ENCODE measurements at regions not wholly inside any gene's neighbourhood (a gene's known extent, or its start where the extent isn't known, plus 50 kb on each side); places are given as distances from the start of the nearest gene placed in this dataset.

GRCh38 chr9:25917731-25918362, 239.6 kb upstream of the TUSC1 start:
- TF ChIP-seq SIN3A (IDR thresholded peaks at IDR 0.05; ENCODE audit: borderline replicate concordance, insufficient read depth, low read length) (no peak), TAF1 (IDR thresholded peaks at IDR 0.05; ENCODE audit: borderline replicate concordance, insufficient read depth, low read length) (no peak), POLR2AphosphoS5 (IDR thresholded peaks at IDR 0.05; ENCODE audit: low read depth, low read length) (no peak), FOXP2 (optimal IDR thresholded peaks at IDR 0.05; ENCODE audit: borderline replicate concordance, extremely low read depth, extremely low read length, insufficient read depth) (no peak)
- TF ChIP-seq, protein P1, sequence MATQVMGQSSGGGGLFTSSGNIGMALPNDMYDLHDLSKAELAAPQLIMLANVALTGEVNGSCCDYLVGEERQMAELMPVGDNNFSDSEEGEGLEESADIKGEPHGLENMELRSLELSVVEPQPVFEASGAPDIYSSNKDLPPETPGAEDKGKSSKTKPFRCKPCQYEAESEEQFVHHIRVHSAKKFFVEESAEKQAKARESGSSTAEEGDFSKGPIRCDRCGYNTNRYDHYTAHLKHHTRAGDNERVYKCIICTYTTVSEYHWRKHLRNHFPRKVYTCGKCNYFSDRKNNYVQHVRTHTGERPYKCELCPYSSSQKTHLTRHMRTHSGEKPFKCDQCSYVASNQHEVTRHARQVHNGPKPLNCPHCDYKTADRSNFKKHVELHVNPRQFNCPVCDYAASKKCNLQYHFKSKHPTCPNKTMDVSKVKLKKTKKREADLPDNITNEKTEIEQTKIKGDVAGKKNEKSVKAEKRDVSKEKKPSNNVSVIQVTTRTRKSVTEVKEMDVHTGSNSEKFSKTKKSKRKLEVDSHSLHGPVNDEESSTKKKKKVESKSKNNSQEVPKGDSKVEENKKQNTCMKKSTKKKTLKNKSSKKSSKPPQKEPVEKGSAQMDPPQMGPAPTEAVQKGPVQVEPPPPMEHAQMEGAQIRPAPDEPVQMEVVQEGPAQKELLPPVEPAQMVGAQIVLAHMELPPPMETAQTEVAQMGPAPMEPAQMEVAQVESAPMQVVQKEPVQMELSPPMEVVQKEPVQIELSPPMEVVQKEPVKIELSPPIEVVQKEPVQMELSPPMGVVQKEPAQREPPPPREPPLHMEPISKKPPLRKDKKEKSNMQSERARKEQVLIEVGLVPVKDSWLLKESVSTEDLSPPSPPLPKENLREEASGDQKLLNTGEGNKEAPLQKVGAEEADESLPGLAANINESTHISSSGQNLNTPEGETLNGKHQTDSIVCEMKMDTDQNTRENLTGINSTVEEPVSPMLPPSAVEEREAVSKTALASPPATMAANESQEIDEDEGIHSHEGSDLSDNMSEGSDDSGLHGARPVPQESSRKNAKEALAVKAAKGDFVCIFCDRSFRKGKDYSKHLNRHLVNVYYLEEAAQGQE (IDR thresholded peaks at IDR 0.05; ENCODE audit: insufficient read depth in 1 of 2, low read depth in 2 of 2, low read length in 2 of 2), result no peak

DNA sequence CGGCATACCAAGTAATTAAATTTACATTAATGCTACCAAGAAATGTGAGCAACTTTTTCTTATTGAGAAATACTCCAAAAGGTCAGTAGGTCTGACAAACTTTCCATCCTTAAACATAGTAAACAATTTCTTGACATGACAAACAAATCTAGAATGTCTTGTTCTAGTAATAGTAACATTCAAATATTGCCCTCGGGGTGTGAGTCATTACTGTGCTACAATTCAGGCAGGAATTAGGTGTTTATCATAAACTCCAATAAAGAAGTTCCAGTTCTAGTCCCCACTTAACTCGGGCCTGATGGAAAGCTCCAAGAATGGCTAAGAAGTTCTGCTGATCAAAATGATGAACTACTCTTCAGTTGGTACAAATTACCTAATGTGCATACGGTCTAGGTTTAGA, 235.6 kb upstream of the TUSC1 start:
- TF ChIP-seq, protein P1 (IDR thresholded peaks at IDR 0.05; ENCODE audit: insufficient read depth in 1 of 2, low read depth in 2 of 2, low read length in 2 of 2), result no peak
- TF ChIP-seq SIN3A (IDR thresholded peaks at IDR 0.05; ENCODE audit: borderline replicate concordance, insufficient read depth, low read length) (no peak), POLR2AphosphoS5 (IDR thresholded peaks at IDR 0.05; ENCODE audit: low read depth, low read length) (no peak), FOXP2 (optimal IDR thresholded peaks at IDR 0.05; ENCODE audit: borderline replicate concordance, extremely low read depth, extremely low read length, insufficient read depth) (no peak), TAF1 (IDR thresholded peaks at IDR 0.05; ENCODE audit: borderline replicate concordance, insufficient read depth, low read length) (no peak)

DNA sequence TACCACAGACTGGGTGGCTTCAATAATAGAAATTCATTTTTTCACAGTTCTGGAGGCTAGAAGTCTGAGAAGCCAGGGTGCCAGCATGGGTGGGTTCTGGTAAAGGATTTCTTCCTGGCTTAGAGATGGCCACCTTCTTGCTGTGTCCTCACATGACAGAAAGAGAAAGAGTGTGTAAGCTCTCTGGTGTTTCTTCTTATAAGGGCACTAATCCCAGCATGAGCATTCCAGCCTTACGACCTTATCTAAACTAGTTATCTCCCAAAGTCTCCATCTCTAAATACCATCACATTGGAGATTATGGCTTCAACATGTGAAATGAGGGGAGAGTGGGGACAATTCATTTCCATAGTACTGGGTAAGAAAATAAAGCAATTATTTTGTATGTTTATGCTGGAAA, 226.5 kb upstream of the TUSC1 start:
- TF ChIP-seq TAF1 (IDR thresholded peaks at IDR 0.05; ENCODE audit: borderline replicate concordance, insufficient read depth, low read length) (no peak), SIN3A (IDR thresholded peaks at IDR 0.05; ENCODE audit: borderline replicate concordance, insufficient read depth, low read length) (no peak), POLR2AphosphoS5 (IDR thresholded peaks at IDR 0.05; ENCODE audit: low read depth, low read length) (no peak), FOXP2 (optimal IDR thresholded peaks at IDR 0.05; ENCODE audit: borderline replicate concordance, extremely low read depth, extremely low read length, insufficient read depth) (no peak)
- TF ChIP-seq, protein P1 (IDR thresholded peaks at IDR 0.05; ENCODE audit: insufficient read depth in 1 of 2, low read depth in 2 of 2, low read length in 2 of 2), result no peak

- TF ChIP-seq, protein P1 (IDR thresholded peaks at IDR 0.05; ENCODE audit: insufficient read depth in 1 of 2, low read depth in 2 of 2, low read length in 2 of 2), result no peak
- TF ChIP-seq FOXP2 (optimal IDR thresholded peaks at IDR 0.05; ENCODE audit: borderline replicate concordance, extremely low read depth, extremely low read length, insufficient read depth) (no peak), POLR2AphosphoS5 (IDR thresholded peaks at IDR 0.05; ENCODE audit: low read depth, low read length) (no peak)
Measured at GRCh38 chr9:25891527-25891926, 213.3 kb upstream of the TUSC1 start.

DNA sequence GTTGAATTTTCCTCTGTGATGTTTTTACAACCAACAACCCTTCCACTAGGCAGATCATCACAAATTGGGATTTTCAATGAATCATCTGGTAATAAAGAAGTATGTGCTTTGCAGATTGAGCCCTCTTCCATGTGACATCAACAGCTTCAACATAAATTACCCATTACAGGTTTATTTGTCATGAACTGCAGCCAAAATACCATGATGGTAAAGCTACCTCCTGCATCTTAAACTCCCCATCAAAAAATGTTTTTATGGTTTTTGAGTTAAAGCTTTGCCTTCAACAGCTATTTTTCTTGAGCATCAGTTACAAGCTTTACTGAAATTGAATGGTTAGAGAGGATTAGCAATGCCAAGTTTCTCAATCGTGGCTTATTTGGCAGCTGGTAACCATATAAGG, 211.4 kb upstream of the TUSC1 start:
- TF ChIP-seq FOXP2 (optimal IDR thresholded peaks at IDR 0.05; ENCODE audit: borderline replicate concordance, extremely low read depth, extremely low read length, insufficient read depth) (no peak), POLR2AphosphoS5 (IDR thresholded peaks at IDR 0.05; ENCODE audit: low read depth, low read length) (no peak), SIN3A (IDR thresholded peaks at IDR 0.05; ENCODE audit: borderline replicate concordance, insufficient read depth, low read length) (no peak), TAF1 (IDR thresholded peaks at IDR 0.05; ENCODE audit: borderline replicate concordance, insufficient read depth, low read length) (no peak)
- TF ChIP-seq, protein P1 (IDR thresholded peaks at IDR 0.05; ENCODE audit: insufficient read depth in 1 of 2, low read depth in 2 of 2, low read length in 2 of 2), result no peak

All from PFSK-1 (cell line).